Naive thymus-derived CD4-positive, alpha-beta T cell (primary cell): ENCODE measurements at regions not wholly inside any gene's neighbourhood (a gene's known extent, or its start where the extent isn't known, plus 50 kb on each side); places are given as distances from the start of the nearest gene placed in this dataset.
A peak's percentile ranks its signal among the peaks of the same experiment; 100 is the strongest.

Experiments
- ATAC-seq: fragments of 150-1000 bp; cut with Tn5 transposase; 2 replicates; pipeline ENCODE4 v1.10.0; 2021; ENCODE audit warnings: mild to moderate bottlenecking, moderate library complexity
- CTCF ChIA-PET: fragments of 350-600 bp; sonication (Branson Sonifier 250); formaldehyde crosslinking; loops from one replicate; lab custom pipeline; 2021; ENCODE audit warnings: antibody characterized with exemption; lab: Charles Lee
- POLR2A ChIA-PET: fragments of 350-600 bp; sonication (Branson Sonifier 250); formaldehyde crosslinking; loops from one replicate; lab custom pipeline; 2021; ENCODE audit warnings: antibody characterized with exemption, inconsistent platforms; lab: Charles Lee
- DNase-seq, 9 donors: peaks; one replicate each; pipeline versions ENCODE4 v3.0.0 to v3.0.0-alpha.2; 2020 to 2022; ENCODE audit warnings: mixed read lengths in 1 of 9
- H3K27ac ChIP-seq: one replicate; pipeline ENCODE4 v1.7.0; 2013; ENCODE audit warnings: mild to moderate bottlenecking, low read depth, low read length, moderate library complexity
- H3K27me3 ChIP-seq, 2 donors: one replicate each; pipeline ENCODE4 v1.7.0; 2013; ENCODE audit warnings: low read length in 2 of 2, mild to moderate bottlenecking in 2 of 2, moderate library complexity in 2 of 2; ENCODE audit not compliant: control insufficient read depth in 2 of 2, insufficient read depth in 2 of 2
- H3K36me3 ChIP-seq, 3 experiments: 1 replicate in 2 of 3; 2 replicates in 1 of 3; pipeline ENCODE4 v1.7.0; 2013; ENCODE audit warnings: low read length in 3 of 3, mild to moderate bottlenecking in 3 of 3, moderate library complexity in 1 of 3; ENCODE audit not compliant: insufficient read depth in 3 of 3, control insufficient read depth in 2 of 3
- H3K4me1 ChIP-seq, 2 donors: one replicate each; pipeline ENCODE4 v1.7.0; 2013; ENCODE audit warnings: low read length in 2 of 2, mild to moderate bottlenecking in 2 of 2, moderate library complexity in 1 of 2; ENCODE audit not compliant: control insufficient read depth in 2 of 2, insufficient read depth in 2 of 2
- H3K4me3 ChIP-seq: 2 replicates; pipeline ENCODE4 v1.7.0; 2013; ENCODE audit warnings: mild to moderate bottlenecking, low read length
- H3K9me3 ChIP-seq, 3 experiments: 1 replicate in 2 of 3; 2 replicates in 1 of 3; pipeline ENCODE4 v1.7.0; 2013; ENCODE audit warnings: low read length in 3 of 3; ENCODE audit not compliant: control insufficient read depth in 2 of 3
- H3K27ac Mint-ChIP-seq, 9 donors: one replicate each; pipeline ENCODE4 v1.8.0; 2020 to 2022; ENCODE audit warnings: mixed read lengths in 9 of 9, mild to moderate bottlenecking in 8 of 9, moderate library complexity in 5 of 9, inconsistent platforms in 2 of 9
- H3K27me3 Mint-ChIP-seq, 5 donors: one replicate each; pipeline ENCODE4 v1.8.0; 2021 to 2022; ENCODE audit warnings: mixed read lengths in 5 of 5, mild to moderate bottlenecking in 1 of 5
- H3K36me3 Mint-ChIP-seq, 5 donors: one replicate each; pipeline ENCODE4 v1.8.0; 2020 to 2022; ENCODE audit warnings: mixed read lengths in 5 of 5, mild to moderate bottlenecking in 3 of 5, inconsistent platforms in 1 of 5
- H3K4me1 Mint-ChIP-seq, 7 donors: one replicate each; pipeline ENCODE4 v1.8.0; 2020 to 2022; ENCODE audit warnings: mixed read lengths in 7 of 7, mild to moderate bottlenecking in 3 of 7, inconsistent platforms in 1 of 7
- H3K4me3 Mint-ChIP-seq, 10 donors: one replicate each; pipeline ENCODE4 v1.8.0; 2020 to 2022; ENCODE audit warnings: mild to moderate bottlenecking in 10 of 10, mixed read lengths in 10 of 10, moderate library complexity in 6 of 10, inconsistent platforms in 2 of 10
- H3K9me3 Mint-ChIP-seq, 11 donors: one replicate each; pipeline ENCODE4 v1.8.0; 2020 to 2022; ENCODE audit warnings: mixed read lengths in 11 of 11, mild to moderate bottlenecking in 4 of 11, inconsistent platforms in 1 of 11, moderate library complexity in 1 of 11
- intact Hi-C, 2 donors: fragments of 100-400 bp; cut with micrococcal nuclease; formaldehyde crosslinking; loops; one replicate each; pipeline ENCODE4 v1.15.1; 2023

DNA sequence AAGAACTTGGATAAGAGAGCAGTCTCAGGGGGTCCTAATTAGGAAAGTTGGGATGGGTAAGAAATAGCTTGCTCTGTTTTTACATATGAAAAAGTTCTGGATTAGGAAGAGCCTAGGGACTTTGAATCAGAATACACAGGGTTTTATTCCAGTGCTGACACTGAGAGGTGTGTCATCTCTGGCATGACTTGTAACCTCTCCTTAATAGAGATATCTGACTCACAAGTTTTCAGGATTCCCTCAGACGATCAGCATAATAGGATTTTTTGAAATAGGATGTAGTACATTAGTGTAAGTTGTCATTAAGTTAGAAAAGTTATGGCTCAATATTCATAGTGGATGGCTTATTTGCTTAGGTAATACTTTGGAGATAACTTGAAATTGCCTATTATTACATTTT lies 555.2 kb upstream of the MIR17HG start:
- Mint-ChIP-seq H3K4me3 (no peak overlapping the region), H3K27ac (no peak overlapping the region), H3K27me3 (no peaks in the 10 kb centered on the region), H3K36me3 (no peaks in the 10 kb centered on the region), H3K4me1 (no peaks in the 10 kb centered on the region), H3K9me3 (peaks cover 0 to 6% (median 0%) of the 10 kb centered on the region in 11 donors)
- no peaks in the 10 kb centered on the region for H3K27me3 ChIP-seq
- no peaks in the 10 kb centered on the region for H3K36me3 ChIP-seq
- POLR2A ChIA-PET, result interaction anchor here (0.8 kb wide), 1 partner anchor 1265 kb away, joined by 3 read pairs; no protein-coding TSS in a partner anchor
- CTCF ChIA-PET, result no interaction called here
- H3K27ac ChIP-seq, result no peak overlapping the region
- ATAC-seq (no peak), DNase-seq (no peak)
- no peak overlapping the region for H3K4me3 ChIP-seq
- no peaks in the 10 kb centered on the region for H3K9me3 ChIP-seq
- H3K4me1 ChIP-seq, result no peaks in the 10 kb centered on the region
- intact Hi-C loops, result no loop called here

DNA sequence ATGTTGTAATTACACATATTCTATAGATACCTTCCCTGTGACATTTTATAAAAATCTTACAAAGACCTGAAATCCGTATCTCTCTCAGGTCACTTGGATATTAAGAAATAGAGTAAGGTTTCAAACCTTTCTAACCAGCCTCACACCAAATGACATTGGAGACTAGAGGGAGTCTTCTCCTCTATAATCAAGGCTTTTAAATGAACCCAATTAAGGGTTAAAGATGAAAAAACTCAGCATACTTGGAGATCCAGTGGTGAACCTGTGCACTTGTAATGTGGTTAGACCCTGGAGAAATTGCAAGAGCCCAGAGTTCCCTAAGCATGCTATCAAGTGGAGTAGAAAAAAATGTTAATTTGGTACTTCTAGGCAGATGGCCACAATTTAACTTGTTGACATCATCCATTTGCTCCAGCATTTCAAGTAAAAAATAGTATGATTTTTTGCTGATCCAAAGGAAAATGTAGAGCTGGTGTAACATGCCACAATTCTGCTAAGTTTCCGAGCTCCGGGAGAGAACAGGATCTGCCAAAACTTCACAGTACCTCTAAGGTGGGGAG lies 554.1 kb upstream of the MIR17HG start:
- Mint-ChIP-seq H3K9me3 (peaks cover 0 to 6% (median 0%) of the 10 kb centered on the region in 11 donors), H3K27ac (no peak overlapping the region), H3K36me3 (no peaks in the 10 kb centered on the region), H3K4me3 (no peak overlapping the region), H3K4me1 (no peaks in the 10 kb centered on the region), H3K27me3 (no peaks in the 10 kb centered on the region)
- ChIA-PET CTCF (no interaction called here), POLR2A (no interaction called here)
- intact Hi-C loops, result no loop called here
- no peak overlapping the region for H3K27ac ChIP-seq
- no peaks in the 10 kb centered on the region for H3K9me3 ChIP-seq
- no peak for DNase-seq
- H3K27me3 ChIP-seq, result no peaks in the 10 kb centered on the region
- no peaks in the 10 kb centered on the region for H3K36me3 ChIP-seq
- H3K4me1 ChIP-seq, result no peaks in the 10 kb centered on the region
- H3K4me3 ChIP-seq, result no peak overlapping the region
- ATAC-seq, result no peak

GRCh38 chr13:90796474-90796873 lies 551.0 kb upstream of the MIR17HG start:
- Histone ChIP-seq H3K4me3 (no peak overlapping the region), H3K27ac (no peak overlapping the region), H3K4me1 (no peaks in the 10 kb centered on the region), H3K9me3 (peaks cover 0 to 2% (median 0%) of the 10 kb centered on the region in 3 experiments), H3K36me3 (no peaks in the 10 kb centered on the region), H3K27me3 (no peaks in the 10 kb centered on the region)
- CTCF ChIA-PET, result no interaction called here
- Mint-ChIP-seq H3K27ac (no peak overlapping the region), H3K36me3 (no peaks in the 10 kb centered on the region), H3K9me3 (peaks cover 0 to 6% (median 0%) of the 10 kb centered on the region in 11 donors), H3K4me1 (no peaks in the 10 kb centered on the region), H3K4me3 (no peak overlapping the region), H3K27me3 (no peaks in the 10 kb centered on the region)
- DNase-seq, result no peak
- intact Hi-C loops, result no loop called here
- no peak for ATAC-seq
- POLR2A ChIA-PET, result no interaction called here

- Histone ChIP-seq H3K4me3 (no peak overlapping the region), H3K9me3 (peaks cover 0 to 3% (median 0%) of the 10 kb centered on the region in 3 experiments), H3K36me3 (no peaks in the 10 kb centered on the region), H3K27me3 (no peaks in the 10 kb centered on the region), H3K4me1 (no peaks in the 10 kb centered on the region), H3K27ac (no peak overlapping the region)
- Mint-ChIP-seq H3K9me3 (peaks cover 0 to 6% (median 0%) of the 10 kb centered on the region in 11 donors), H3K4me3 (no peak overlapping the region), H3K4me1 (no peaks in the 10 kb centered on the region), H3K36me3 (no peaks in the 10 kb centered on the region), H3K27ac (no peak overlapping the region), H3K27me3 (no peaks in the 10 kb centered on the region)
- DNase-seq (no peak), ATAC-seq (no peak)
- intact Hi-C loops, result no loop called here
- CTCF ChIA-PET, result no interaction called here
- POLR2A ChIA-PET, result no interaction called here
Observed at GRCh38 chr13:90797335-90797734, 550.2 kb upstream of the MIR17HG start.

- intact Hi-C loops, result no loop called here
- DNase-seq, result no peak
- H3K4me1 Mint-ChIP-seq, result no peaks in the 10 kb centered on the region
- Histone ChIP-seq H3K27ac (no peak overlapping the region), H3K27me3 (no peaks in the 10 kb centered on the region), H3K36me3 (no peaks in the 10 kb centered on the region), H3K4me1 (no peaks in the 10 kb centered on the region), H3K4me3 (no peak overlapping the region), H3K9me3 (peaks cover 0 to 3% (median 0%) of the 10 kb centered on the region in 3 experiments)
- POLR2A ChIA-PET, result no interaction called here
- CTCF ChIA-PET, result no interaction called here
- ATAC-seq, result no peak
- H3K4me3 Mint-ChIP-seq, result no peak overlapping the region
- H3K9me3 Mint-ChIP-seq, result peaks cover 0 to 6% (median 0%) of the 10 kb centered on the region in 11 donors
- no peaks in the 10 kb centered on the region for H3K27me3 Mint-ChIP-seq
- no peak overlapping the region for H3K27ac Mint-ChIP-seq
- H3K36me3 Mint-ChIP-seq, result no peaks in the 10 kb centered on the region
Observed at GRCh38 chr13:90798381-90798780, 549.1 kb upstream of the MIR17HG start.

- Histone ChIP-seq H3K27me3 (no peaks in the 10 kb centered on the region), H3K9me3 (peaks cover 0 to 3% (median 0%) of the 10 kb centered on the region in 3 experiments), H3K36me3 (no peaks in the 10 kb centered on the region), H3K4me3 (no peak overlapping the region), H3K4me1 (no peaks in the 10 kb centered on the region), H3K27ac (no peak overlapping the region)
- Mint-ChIP-seq H3K27ac (no peak overlapping the region), H3K27me3 (peaks cover 0 to 4% (median 0%) of the 10 kb centered on the region in 5 donors), H3K36me3 (no peaks in the 10 kb centered on the region), H3K4me1 (no peaks in the 10 kb centered on the region), H3K4me3 (no peak overlapping the region), H3K9me3 (peaks cover 0 to 6% (median 1%) of the 10 kb centered on the region in 11 donors)
- intact Hi-C loops, result no loop called here
- no peak for DNase-seq
- POLR2A ChIA-PET, result no interaction called here
- CTCF ChIA-PET, result no interaction called here
- ATAC-seq, result peak; percentile 34
Observed at GRCh38 chr13:90800082-90800746, 547.3 kb upstream of the MIR17HG start.

- ATAC-seq (no peak), DNase-seq (no peak)
- Mint-ChIP-seq H3K4me1 (no peaks in the 10 kb centered on the region), H3K36me3 (no peaks in the 10 kb centered on the region), H3K27ac (no peak overlapping the region), H3K4me3 (no peak overlapping the region), H3K27me3 (peaks cover 0 to 4% (median 0%) of the 10 kb centered on the region in 5 donors), H3K9me3 (peaks cover 0 to 6% (median 0%) of the 10 kb centered on the region in 11 donors)
- Histone ChIP-seq H3K27me3 (no peaks in the 10 kb centered on the region), H3K4me3 (no peak overlapping the region), H3K9me3 (peaks cover 0 to 3% (median 0%) of the 10 kb centered on the region in 3 experiments), H3K27ac (no peak overlapping the region), H3K36me3 (no peaks in the 10 kb centered on the region), H3K4me1 (no peaks in the 10 kb centered on the region)
- ChIA-PET CTCF (no interaction called here), POLR2A (no interaction called here)
- intact Hi-C loops, result no loop called here
Observed at GRCh38 chr13:90801621-90802020, 545.9 kb upstream of the MIR17HG start.
